ENCODE measurements at regions not wholly inside any gene's neighbourhood (a gene's known extent, or its start where the extent isn't known, plus 50 kb on each side); places are given as distances from the start of the nearest gene placed in this dataset.

DNA sequence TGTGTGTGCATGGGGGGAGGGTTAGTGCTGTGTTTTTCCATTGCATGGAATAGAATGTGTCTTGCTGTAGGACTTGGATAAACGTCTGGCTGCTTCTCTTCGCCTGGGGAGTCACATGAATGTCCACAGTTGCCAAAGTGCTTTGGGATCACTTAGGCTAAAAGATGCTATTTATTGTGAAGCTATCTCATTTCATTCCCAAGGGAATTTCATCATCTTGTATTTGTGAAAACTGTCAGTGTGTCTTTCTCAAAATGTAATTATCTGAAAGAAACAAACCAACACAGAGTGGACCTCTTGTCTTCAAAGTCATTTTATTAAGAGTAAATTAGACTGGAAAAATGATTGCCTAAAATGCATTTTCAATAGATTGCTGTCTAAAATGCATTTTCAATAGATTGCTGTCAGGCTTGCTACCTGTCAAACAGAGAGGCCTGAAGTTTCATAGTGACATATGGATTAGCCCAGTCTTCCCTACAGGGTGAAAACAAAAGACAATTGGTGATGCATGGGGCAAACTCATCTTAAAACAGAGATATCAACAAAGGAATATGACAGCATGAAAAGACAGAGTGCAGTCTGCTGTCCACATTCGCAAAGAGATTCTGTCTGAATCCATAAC, 117.1 kb upstream of the GOLIM4 start:
- no peak for DNase-seq (ENCODE audit: extremely low read depth, low read depth, low spot score)

DNA sequence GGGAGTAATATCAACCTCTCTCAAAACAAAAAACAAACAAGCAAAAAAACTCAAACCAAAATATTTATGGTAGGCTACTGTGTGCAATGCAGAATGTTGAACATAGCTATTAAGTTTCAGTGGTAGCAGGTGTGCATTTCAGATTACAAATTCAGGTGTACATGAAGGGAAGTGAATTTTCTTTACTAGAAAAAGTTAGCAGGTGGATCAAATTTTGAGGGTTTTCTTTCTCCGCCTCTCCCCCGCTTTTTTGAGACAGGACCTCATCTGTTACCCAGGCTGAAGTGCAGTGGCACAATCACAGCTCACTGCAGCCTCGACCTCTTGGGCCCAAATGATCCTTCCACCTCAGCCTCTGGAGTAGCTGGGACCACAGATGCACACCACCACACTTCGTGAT, 109.7 kb upstream of the GOLIM4 start:
- no peak for DNase-seq (ENCODE audit: extremely low read depth, low read depth, low spot score)

DNA sequence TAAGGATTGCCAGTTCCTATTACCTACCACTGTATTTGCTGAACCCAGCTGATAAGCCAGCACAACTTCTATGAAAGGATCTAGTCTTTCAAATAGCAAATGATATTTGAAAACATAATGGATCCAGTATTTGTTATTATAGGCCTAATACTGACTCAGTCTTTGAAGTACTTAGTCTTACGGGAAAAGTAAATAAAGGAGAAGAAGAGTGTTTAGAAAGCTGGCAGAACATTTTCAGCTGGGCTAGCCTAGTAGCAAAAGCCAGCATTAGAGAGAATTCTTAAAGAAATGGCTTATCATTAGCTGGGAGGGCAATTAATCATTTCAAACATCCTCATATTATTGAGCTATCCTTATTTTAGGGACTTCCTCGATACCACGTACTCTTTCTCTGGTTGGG, 101.4 kb upstream of the GOLIM4 start:
- DNase-seq (ENCODE audit: extremely low read depth, low read depth, low spot score) = no peak

DNA sequence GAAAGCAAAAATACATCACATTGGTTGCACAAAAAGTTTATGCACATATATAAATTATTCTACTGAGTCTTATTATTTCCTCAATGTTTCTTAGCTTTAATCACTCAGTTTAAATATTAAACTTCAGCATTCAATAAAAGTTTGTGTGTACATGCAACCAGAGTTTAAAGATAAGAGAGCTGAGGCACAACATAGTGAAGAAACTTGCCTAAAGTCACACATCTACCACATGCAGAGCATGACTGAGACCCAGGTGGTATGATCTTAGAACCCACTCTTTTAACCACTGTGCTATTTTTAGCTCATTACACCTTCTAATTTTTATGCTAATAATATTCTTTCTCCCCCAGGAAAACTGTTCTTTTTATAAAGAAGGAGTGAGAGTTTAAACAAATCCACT, 96.1 kb upstream of the GOLIM4 start:
- no peak for DNase-seq (ENCODE audit: extremely low read depth, low read depth, low spot score)

DNA sequence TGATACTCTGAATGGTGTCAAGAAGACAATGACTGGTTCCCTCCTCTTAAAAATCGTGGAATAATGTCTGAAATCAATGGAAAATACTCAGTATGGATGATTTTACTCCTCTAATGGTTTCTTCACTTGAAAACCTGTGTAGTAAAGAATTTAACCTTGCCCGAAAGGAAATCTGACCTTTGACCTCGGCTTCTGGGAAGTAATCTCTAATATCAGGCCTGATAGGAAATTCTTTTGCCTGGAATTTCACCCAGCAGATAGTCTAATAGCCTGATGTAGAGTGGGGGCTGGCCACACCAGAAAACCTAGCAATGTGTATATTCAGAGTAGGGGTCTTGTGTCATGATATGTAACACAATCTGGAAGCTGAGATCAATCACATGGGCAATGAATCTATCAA, 91.5 kb upstream of the GOLIM4 start:
- DNase-seq (ENCODE audit: extremely low read depth, low read depth, low spot score) = no peak

DNA sequence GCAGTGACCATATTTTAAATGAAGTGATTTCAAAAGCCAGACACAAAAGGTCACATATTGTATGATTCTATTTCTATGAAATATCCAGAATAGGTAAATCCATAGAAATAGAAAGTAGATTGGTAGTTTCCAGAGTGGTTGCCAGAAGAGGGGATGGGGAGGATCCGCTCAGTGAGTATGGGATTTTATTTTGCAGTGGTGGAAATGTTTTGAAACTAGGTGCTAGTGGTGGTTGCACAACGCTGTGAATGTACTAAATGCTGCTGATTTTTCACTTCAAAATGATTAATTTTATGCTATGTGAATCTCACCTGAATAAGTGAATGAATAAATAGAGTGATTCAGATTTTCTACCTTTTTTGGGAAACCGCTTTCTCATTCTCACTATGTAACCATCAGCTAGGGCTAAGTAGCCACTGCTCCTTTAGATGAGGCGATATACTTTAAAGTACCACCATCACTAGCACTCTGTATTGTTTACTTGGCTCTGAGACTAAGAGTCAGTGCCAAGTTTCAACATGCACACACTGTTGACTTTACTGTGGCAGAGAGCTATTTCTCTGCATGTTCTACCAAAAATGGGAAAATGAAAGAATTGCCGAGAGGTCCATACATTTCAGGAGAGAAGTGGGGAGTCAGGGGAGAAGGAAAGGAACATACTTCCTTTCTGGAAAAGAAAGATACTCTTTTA, 90.7 kb upstream of the GOLIM4 start:
- DNase-seq (ENCODE audit: extremely low read depth, low read depth, low spot score) = no peak

DNA sequence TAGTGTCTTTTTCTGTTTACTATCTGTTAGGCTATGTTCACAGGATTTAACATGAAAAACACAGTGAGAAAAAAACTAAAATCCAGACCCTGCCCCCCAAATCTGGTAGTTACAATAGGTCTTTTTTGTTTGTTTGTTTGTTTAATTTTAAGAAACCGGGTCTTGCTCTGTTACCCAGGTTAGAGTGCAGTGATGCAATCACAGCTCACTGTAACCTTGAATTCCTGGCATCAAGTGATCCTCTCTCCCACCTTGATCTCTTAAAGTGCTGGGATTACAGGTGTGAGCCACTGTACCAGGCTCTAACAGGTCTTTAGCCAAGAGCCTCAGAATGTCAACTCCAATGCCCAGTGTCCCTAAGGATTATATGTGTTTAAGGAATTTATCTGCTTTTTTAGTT, 88.0 kb upstream of the GOLIM4 start:
- DNase-seq (ENCODE audit: extremely low read depth, low read depth, low spot score) = no peak

DNA sequence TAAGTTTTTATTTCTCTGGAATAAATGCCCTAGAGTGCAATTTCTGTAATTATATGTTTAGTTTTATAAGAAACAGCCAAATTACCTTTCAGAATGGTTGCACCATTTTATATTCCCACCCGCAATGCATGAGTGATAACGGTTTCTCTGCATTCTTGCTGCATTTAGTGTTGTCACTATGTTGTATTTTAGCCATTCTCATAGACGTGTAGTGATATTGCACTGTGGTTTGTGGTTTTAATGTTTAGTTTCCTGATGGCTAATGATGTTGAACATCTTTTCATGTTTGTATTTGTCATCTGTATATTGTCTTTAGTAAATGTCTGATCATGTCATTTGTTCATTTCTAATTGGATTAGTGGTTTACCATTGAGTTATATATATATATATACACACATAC, 73.0 kb upstream of the GOLIM4 start:
- DNase-seq (ENCODE audit: extremely low read depth, low read depth, low spot score) = no peak

DNA sequence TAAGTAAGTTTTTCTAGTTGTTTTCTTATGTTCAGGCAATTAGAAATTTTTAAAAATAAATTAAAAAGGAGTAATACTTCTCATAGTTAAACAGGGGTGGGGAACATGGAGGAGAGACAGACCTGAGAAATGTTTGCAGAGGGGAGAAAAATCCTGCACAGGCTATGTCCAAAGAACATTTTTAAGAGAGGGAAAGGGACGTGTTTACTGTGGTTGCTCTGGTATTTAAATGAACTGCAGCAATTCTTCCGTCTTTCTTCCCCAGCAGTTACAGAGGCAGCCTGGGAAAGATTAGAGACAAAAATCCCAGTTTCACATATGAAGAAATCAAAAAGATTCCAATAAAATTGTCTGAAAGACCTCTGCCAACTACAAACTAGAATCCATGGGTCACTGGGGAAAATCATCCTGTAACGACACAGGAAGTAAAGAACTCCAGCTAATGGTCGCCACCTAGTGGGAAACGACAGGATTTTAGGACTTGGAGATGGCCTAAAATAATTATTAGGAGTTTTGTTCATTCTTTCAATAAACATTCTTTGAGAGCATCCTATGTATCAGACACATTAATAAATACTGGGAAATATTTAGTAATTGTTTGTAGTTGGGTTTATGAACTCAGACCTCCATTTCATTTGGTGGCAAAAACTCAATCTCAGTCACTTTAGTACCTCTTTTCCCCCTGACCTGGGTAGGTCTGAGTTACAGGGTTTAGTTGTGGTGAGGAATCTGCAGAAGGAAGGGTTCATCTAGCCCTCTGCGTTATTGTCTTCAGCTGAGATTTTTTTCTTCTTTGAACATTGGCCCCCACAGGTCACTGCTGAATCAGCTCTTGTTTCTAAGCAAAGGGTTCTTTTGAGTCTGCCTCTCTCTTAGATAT, 69.9 kb upstream of the GOLIM4 start:
- DNase-seq (ENCODE audit: extremely low read depth, low read depth, low spot score) = peak; percentile 74

DNA sequence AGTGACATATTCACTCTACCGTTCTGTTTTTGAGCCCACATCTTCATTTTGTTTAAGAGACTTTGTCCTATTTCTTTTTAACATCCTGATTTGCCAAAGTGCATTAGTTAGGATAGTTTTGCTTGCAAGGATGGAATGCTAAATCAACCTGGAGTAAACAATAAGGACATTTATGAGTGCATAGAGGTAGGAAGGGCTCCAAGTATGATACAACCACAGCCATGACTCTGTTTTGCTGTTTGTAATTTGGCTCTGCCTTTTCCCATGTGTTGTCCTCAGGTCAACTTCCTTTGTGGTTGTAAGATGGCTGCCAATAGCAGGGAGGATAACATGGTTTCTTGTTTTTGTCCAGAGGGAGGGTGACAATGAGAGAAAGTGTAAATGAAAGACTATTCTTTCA, 66.4 kb upstream of the GOLIM4 start:
- DNase-seq (ENCODE audit: extremely low read depth, low read depth, low spot score) = no peak

DNA sequence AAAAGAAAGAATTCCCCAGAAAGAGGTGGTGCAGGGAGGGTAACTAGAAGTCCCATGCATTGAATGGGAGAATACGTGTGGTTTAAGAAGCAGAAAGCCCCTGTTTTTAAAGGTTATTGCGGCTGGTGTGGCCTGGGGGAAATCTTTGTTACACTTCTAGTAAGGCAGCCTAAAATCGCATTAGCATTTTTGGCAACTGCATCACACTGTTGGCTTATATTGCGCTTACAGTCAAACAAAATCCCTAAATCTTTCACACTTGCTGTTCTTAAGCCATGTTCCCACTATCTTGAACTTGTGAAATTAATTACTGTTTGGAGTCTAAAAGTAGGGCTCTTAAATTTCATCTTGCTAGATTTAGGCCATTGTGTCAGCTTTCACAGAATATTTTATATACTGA, 66.0 kb upstream of the GOLIM4 start:
- no peak for DNase-seq (ENCODE audit: extremely low read depth, low read depth, low spot score)

DNA sequence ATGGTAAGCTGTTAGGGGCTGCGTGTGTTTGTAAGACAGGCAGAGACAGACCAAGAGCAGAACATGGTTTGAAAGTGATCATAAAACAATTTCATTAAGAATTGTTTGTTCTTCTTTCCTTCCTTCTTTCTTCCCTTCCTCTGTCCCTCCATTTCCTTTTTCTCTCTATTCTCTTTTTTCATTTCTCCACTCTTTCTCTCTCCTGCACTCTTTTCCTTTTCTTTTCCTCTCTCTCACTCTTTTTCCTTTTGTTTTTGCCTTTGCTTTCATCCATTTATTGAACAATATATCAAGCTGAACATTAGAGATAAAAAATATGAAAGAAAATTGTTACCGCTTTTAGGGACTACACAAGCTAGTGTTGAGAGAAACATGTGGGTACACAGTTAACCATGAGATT, 62.2 kb upstream of the GOLIM4 start:
- DNase-seq (ENCODE audit: extremely low read depth, low read depth, low spot score) = no peak

DNA sequence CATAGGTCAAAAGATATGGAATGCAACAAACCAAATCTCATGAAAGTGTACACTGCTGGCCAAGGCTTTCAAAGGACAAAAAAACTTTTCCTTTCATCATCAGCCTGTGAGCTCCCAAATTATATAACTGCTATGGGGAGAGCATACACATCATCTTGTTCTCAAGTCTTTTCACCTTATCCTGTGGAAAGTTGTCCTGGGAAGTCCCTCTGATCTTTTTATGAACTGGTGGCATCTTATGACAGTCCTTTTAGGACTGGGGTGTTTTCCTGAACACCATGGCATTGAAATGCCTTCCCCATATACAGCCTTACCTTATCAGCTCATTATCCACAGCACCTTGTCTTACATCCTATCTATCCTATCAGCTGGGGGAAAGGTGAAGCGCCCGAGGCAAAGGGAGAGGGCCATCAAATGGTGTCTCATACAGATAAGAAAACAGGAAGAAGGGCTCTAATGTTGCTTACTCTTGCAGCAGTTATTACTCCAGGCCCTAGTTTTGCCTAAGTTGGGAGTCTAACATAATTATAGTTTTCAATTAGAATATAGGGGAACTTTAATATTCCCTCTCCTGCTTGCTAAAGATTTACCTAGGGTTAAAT, 61.5 kb upstream of the GOLIM4 start:
- no peak for DNase-seq (ENCODE audit: extremely low read depth, low read depth, low spot score)

DNA sequence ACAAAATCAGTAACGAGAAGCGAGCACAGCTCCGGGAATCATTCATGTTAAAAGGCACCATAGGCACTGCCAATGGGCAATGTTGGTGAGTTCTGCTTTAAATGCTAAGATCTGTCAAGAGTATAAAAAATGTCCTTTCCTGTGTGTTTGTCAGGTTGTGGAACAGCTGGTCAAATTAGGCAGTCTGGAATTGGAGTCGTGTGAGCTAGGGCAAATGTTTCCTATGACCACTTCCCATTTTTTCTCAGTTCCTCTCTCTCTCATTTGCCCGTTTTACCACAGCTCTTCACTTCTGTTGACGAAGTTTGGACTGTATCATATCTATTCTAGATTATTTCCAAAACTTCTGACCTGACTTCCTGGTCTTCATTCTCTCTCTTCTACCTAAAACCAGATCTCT, 60.8 kb upstream of the GOLIM4 start:
- DNase-seq (ENCODE audit: extremely low read depth, low read depth, low spot score) = no peak

DNA sequence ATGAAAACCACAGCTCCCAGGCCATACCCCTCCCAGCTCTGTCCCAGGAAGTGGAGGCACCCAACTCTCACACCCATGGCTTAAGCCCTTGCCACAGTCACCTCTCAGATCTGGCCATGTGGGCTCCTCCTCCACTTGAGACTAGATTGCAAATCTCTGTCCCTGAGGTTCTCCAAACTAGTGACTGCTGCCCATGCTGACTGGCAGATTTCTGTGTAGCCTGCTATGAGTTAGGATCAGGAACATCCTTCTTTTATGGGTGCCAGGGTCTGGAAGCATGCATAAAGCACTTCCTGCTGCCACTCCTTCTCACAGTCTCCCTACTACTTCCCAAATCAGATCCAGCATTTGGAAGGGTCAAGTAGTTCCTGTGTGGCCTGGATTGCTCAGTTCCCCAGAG, 59.6 kb upstream of the GOLIM4 start:
- no peak for DNase-seq (ENCODE audit: extremely low read depth, low read depth, low spot score)

DNA sequence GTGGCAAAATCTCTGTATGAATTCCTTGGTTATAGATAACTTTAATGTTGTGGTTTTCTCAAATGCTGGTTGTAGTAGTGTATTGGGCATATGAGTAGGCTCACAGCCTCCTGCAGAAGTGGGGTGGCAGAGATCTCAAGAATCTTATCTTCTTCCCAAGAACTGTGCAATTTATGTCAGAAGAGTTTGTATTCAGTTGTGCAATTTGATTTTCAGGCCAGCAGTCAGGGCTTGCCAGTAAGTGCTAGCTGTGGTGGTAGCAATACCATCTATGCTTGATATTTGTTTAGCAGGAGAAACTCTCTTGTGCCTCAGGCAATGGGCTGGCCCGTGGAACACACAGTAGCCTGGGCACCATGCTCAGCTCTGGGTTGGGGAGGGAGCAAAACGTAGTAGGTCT, 58.4 kb upstream of the GOLIM4 start:
- no peak for DNase-seq (ENCODE audit: extremely low read depth, low read depth, low spot score)

DNA sequence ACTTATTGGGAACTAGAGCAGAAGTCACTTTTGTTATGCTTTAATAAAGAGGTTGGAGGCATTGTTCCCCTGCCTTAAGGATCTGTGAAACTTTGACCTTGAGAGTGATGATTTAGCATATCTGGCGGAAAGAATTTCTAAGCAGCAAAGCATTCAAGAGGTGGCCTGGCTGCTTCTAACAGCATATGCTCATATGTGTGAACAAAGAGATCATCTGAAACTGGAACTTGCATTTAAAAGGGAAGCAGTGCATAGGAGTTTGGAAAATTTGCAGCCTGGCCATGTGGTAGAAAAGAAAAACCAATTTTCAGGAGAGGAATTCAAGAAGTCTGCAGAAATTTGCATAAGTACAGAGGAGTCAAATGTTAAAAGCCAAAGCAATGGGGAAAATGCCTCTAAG, 56.4 kb upstream of the GOLIM4 start:
- no peak for DNase-seq (ENCODE audit: extremely low read depth, low read depth, low spot score)
